ENCODE measurements at regions not wholly inside any gene's neighbourhood (a gene's known extent, or its start where the extent isn't known, plus 50 kb on each side); places are given as distances from the start of the nearest gene placed in this dataset.

DNA sequence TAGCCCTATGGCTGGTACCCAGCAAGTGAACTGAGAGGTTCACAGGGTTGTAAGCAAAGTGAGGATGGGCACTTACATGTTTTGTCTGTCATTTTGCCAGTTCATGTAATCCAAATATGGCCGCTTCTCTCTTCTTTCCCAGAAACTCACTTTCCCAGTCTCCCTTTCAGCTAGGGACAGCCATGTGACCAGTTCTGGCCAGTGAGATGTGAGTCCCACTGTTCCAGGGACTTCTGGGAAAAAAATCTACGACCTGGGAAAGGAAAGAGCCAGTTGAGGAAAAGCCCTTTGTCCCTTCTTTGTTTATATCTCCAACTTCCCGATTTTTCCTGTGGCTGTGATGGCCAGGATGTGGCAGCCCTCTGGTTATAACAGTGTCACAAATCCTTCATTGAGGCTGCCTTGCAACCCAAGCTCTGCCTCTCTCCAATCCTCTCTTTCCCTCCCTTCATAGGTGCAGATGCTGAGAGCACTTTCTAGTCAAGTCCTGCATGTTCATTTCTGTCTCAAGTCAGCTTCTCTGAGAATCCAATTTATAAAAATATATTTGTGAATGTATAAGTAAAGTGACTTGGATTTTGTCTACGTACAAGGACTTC, 148.6 kb upstream of the ZFP64 start:
- TF ChIP-seq EZH2 (IDR thresholded peaks at IDR 0.05; ENCODE audit: borderline replicate concordance, low read depth, low read length, severe bottlenecking) = no peak
- TF ChIP-seq, protein P1, sequence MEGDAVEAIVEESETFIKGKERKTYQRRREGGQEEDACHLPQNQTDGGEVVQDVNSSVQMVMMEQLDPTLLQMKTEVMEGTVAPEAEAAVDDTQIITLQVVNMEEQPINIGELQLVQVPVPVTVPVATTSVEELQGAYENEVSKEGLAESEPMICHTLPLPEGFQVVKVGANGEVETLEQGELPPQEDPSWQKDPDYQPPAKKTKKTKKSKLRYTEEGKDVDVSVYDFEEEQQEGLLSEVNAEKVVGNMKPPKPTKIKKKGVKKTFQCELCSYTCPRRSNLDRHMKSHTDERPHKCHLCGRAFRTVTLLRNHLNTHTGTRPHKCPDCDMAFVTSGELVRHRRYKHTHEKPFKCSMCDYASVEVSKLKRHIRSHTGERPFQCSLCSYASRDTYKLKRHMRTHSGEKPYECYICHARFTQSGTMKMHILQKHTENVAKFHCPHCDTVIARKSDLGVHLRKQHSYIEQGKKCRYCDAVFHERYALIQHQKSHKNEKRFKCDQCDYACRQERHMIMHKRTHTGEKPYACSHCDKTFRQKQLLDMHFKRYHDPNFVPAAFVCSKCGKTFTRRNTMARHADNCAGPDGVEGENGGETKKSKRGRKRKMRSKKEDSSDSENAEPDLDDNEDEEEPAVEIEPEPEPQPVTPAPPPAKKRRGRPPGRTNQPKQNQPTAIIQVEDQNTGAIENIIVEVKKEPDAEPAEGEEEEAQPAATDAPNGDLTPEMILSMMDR (IDR thresholded peaks at IDR 0.05; ENCODE audit: borderline replicate concordance, extremely low read depth, low read length, poor library complexity, severe bottlenecking) = no peak
- peaks cover 2% of the 10 kb centered on the region for H3K27me3 ChIP-seq (ENCODE audit: insufficient read depth, low read length, poor library complexity)
- H3K9ac ChIP-seq (ENCODE audit: low read depth, low read length) = no peak overlapping the region
- H3K4me2 ChIP-seq (ENCODE audit: insufficient read depth, low read length) = no peak overlapping the region
- H3K27ac ChIP-seq (ENCODE audit: low read length) = no peak overlapping the region
- H3K4me1 ChIP-seq (ENCODE audit: insufficient read depth, low read length) = no peaks in the 10 kb centered on the region
- ATAC-seq (ENCODE audit: insufficient read depth, low read depth) = no peak
- H3K79me2 ChIP-seq (ENCODE audit: insufficient read depth, low read length) = no peaks in the 10 kb centered on the region
- no peaks in the 10 kb centered on the region for H3K9me3 ChIP-seq (ENCODE audit: insufficient read depth, low read length, severe bottlenecking)
- H4K20me1 ChIP-seq (ENCODE audit: insufficient read depth, low read length) = no peaks in the 10 kb centered on the region
- H3K4me3 ChIP-seq (ENCODE audit: low read depth in 1 of 2, low read length in 2 of 2) = no peak overlapping the region
- H2AFZ ChIP-seq (ENCODE audit: low read depth, low read length) = no peak overlapping the region
- DNase-seq = no peak
- no peaks in the 10 kb centered on the region for H3K36me3 ChIP-seq (ENCODE audit: insufficient read depth, low read length)

DNA sequence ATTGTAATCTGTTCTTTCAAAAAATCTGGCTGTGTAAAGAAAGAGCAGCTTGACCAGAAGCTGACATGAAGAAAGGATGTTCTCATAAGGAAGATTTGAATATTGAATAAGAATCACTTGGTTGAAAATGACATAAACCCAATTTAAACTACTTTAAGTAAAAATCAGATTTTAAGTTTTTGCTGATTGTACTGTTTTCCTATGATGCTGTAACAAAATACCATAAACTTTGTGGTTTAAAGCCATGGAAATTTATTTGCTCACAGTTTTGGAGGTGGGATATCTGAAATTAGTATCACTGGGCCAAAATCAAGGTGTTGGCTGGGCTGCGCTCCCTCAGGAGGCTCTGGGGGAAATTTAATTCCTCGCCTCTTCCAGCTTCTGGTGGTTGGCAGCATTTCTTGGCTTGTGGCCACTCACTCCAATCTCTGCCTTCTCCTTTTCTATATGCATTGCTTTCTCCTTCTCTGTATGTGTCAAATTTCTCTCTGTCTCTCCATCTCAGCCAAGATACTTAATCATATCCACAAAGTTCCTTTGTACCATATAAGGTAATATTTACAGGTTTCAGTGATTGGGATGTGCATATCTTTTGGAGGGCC, 141.2 kb upstream of the ZFP64 start:
- H4K20me1 ChIP-seq (ENCODE audit: insufficient read depth, low read length) = no peaks in the 10 kb centered on the region
- H3K4me1 ChIP-seq (ENCODE audit: insufficient read depth, low read length) = no peaks in the 10 kb centered on the region
- no peaks in the 10 kb centered on the region for H3K27me3 ChIP-seq (ENCODE audit: insufficient read depth, low read length, poor library complexity)
- no peak overlapping the region for H3K27ac ChIP-seq (ENCODE audit: low read length)
- DNase-seq (no peak), ATAC-seq (ENCODE audit: insufficient read depth, low read depth) (no peak)
- no peak overlapping the region for H3K4me2 ChIP-seq (ENCODE audit: insufficient read depth, low read length)
- no peaks in the 10 kb centered on the region for H3K79me2 ChIP-seq (ENCODE audit: insufficient read depth, low read length)
- H3K9me3 ChIP-seq (ENCODE audit: insufficient read depth, low read length, severe bottlenecking) = no peaks in the 10 kb centered on the region
- H3K9ac ChIP-seq (ENCODE audit: low read depth, low read length) = no peak overlapping the region
- H3K4me3 ChIP-seq (ENCODE audit: low read depth in 1 of 2, low read length in 2 of 2) = no peak overlapping the region
- no peaks in the 10 kb centered on the region for H3K36me3 ChIP-seq (ENCODE audit: insufficient read depth, low read length)
- no peak overlapping the region for H2AFZ ChIP-seq (ENCODE audit: low read depth, low read length)
- no peak for TF ChIP-seq EZH2 (IDR thresholded peaks at IDR 0.05; ENCODE audit: borderline replicate concordance, low read depth, low read length, severe bottlenecking)
- TF ChIP-seq, protein P1 (IDR thresholded peaks at IDR 0.05; ENCODE audit: borderline replicate concordance, extremely low read depth, low read length, poor library complexity, severe bottlenecking) = no peak

GRCh38 chr20:52332230-52332629, 140.7 kb upstream of the ZFP64 start:
- no peak overlapping the region for H3K9ac ChIP-seq (ENCODE audit: low read depth, low read length)
- DNase-seq (no peak), ATAC-seq (ENCODE audit: insufficient read depth, low read depth) (no peak)
- H3K27me3 ChIP-seq (ENCODE audit: insufficient read depth, low read length, poor library complexity) = no peaks in the 10 kb centered on the region
- H3K27ac ChIP-seq (ENCODE audit: low read length) = no peak overlapping the region
- no peak overlapping the region for H2AFZ ChIP-seq (ENCODE audit: low read depth, low read length)
- H3K4me2 ChIP-seq (ENCODE audit: insufficient read depth, low read length) = no peak overlapping the region
- no peaks in the 10 kb centered on the region for H3K36me3 ChIP-seq (ENCODE audit: insufficient read depth, low read length)
- H3K4me1 ChIP-seq (ENCODE audit: insufficient read depth, low read length) = no peaks in the 10 kb centered on the region
- H4K20me1 ChIP-seq (ENCODE audit: insufficient read depth, low read length) = no peaks in the 10 kb centered on the region
- no peak overlapping the region for H3K4me3 ChIP-seq (ENCODE audit: low read depth in 1 of 2, low read length in 2 of 2)
- no peaks in the 10 kb centered on the region for H3K79me2 ChIP-seq (ENCODE audit: insufficient read depth, low read length)
- TF ChIP-seq EZH2 (IDR thresholded peaks at IDR 0.05; ENCODE audit: borderline replicate concordance, low read depth, low read length, severe bottlenecking) = no peak
- TF ChIP-seq, protein P1 (IDR thresholded peaks at IDR 0.05; ENCODE audit: borderline replicate concordance, extremely low read depth, low read length, poor library complexity, severe bottlenecking) = no peak
- H3K9me3 ChIP-seq (ENCODE audit: insufficient read depth, low read length, severe bottlenecking) = no peaks in the 10 kb centered on the region
